ENCODE measurements at regions not wholly inside any gene's neighbourhood (a gene's known extent, or its start where the extent isn't known, plus 50 kb on each side); places are given as distances from the start of the nearest gene placed in this dataset.

- TF ChIP-seq, protein P1, sequence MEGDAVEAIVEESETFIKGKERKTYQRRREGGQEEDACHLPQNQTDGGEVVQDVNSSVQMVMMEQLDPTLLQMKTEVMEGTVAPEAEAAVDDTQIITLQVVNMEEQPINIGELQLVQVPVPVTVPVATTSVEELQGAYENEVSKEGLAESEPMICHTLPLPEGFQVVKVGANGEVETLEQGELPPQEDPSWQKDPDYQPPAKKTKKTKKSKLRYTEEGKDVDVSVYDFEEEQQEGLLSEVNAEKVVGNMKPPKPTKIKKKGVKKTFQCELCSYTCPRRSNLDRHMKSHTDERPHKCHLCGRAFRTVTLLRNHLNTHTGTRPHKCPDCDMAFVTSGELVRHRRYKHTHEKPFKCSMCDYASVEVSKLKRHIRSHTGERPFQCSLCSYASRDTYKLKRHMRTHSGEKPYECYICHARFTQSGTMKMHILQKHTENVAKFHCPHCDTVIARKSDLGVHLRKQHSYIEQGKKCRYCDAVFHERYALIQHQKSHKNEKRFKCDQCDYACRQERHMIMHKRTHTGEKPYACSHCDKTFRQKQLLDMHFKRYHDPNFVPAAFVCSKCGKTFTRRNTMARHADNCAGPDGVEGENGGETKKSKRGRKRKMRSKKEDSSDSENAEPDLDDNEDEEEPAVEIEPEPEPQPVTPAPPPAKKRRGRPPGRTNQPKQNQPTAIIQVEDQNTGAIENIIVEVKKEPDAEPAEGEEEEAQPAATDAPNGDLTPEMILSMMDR (IDR thresholded peaks at IDR 0.05; ENCODE audit: insufficient read depth, low read length): no peak
- TF ChIP-seq POLR2AphosphoS5 (IDR thresholded peaks at IDR 0.05; ENCODE audit: low read depth): no peak
- TF ChIP-seq, protein P2, sequence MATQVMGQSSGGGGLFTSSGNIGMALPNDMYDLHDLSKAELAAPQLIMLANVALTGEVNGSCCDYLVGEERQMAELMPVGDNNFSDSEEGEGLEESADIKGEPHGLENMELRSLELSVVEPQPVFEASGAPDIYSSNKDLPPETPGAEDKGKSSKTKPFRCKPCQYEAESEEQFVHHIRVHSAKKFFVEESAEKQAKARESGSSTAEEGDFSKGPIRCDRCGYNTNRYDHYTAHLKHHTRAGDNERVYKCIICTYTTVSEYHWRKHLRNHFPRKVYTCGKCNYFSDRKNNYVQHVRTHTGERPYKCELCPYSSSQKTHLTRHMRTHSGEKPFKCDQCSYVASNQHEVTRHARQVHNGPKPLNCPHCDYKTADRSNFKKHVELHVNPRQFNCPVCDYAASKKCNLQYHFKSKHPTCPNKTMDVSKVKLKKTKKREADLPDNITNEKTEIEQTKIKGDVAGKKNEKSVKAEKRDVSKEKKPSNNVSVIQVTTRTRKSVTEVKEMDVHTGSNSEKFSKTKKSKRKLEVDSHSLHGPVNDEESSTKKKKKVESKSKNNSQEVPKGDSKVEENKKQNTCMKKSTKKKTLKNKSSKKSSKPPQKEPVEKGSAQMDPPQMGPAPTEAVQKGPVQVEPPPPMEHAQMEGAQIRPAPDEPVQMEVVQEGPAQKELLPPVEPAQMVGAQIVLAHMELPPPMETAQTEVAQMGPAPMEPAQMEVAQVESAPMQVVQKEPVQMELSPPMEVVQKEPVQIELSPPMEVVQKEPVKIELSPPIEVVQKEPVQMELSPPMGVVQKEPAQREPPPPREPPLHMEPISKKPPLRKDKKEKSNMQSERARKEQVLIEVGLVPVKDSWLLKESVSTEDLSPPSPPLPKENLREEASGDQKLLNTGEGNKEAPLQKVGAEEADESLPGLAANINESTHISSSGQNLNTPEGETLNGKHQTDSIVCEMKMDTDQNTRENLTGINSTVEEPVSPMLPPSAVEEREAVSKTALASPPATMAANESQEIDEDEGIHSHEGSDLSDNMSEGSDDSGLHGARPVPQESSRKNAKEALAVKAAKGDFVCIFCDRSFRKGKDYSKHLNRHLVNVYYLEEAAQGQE (IDR thresholded peaks at IDR 0.05; ENCODE audit: insufficient replicate concordance, low read depth): no peak
These were observed 210.1 kb downstream of the NDUFA10 start for GRCh38 chr2:239814861-239815601.
